Smooth muscle cell (in vitro differentiated cells): ENCODE measurements at regions not wholly inside any gene's neighbourhood (a gene's known extent, or its start where the extent isn't known, plus 50 kb on each side); places are given as distances from the start of the nearest gene placed in this dataset.

Source experiments
- DNase-seq: peaks from one replicate; lab custom pipeline; 2025; ENCODE audit not compliant: unreplicated experiment; lab: John Stamatoyannopoulos, UW
- H2AFZ ChIP-seq: fragments of 200-600 bp; sonication (generic); 2 replicates; pipeline ENCODE4 v1.6.0; 2016; ENCODE audit warnings: antibody characterized with exemption, low read depth, mild to moderate bottlenecking
- H3F3A ChIP-seq: fragments of 200-600 bp; sonication (generic); 2 replicates; pipeline ENCODE4 v1.6.0; 2017; ENCODE audit warnings: antibody characterized with exemption, low read depth
- H3K27ac ChIP-seq: fragments of 200-600 bp; sonication (generic); 2 replicates; pipeline ENCODE4 v1.5.1; 2016; ENCODE audit warnings: low read depth, mild to moderate bottlenecking
- H3K27me3 ChIP-seq: fragments of 200-600 bp; sonication (generic); 2 replicates; pipeline ENCODE4 v1.6.1; 2016; ENCODE audit warnings: low read depth, mild to moderate bottlenecking
- H3K36me3 ChIP-seq: fragments of 200-600 bp; sonication (generic); 2 replicates; pipeline ENCODE4 v1.5.1; 2016; ENCODE audit warnings: low read depth
- H3K4me1 ChIP-seq: fragments of 200-600 bp; sonication (generic); 2 replicates; pipeline ENCODE4 v1.5.1; 2016; ENCODE audit warnings: low read depth
- H3K4me2 ChIP-seq: fragments of 200-600 bp; sonication (generic); 2 replicates; pipeline ENCODE4 v1.6.0; 2016; ENCODE audit warnings: mild to moderate bottlenecking
- H3K4me3 ChIP-seq: fragments of 200-600 bp; sonication (generic); 2 replicates; pipeline ENCODE4 v1.5.1; 2016; ENCODE audit warnings: mild to moderate bottlenecking
- H3K79me2 ChIP-seq: fragments of 200-600 bp; sonication (generic); 2 replicates; pipeline ENCODE4 v1.6.0; 2016; ENCODE audit warnings: low read depth, mild to moderate bottlenecking
- H3K9ac ChIP-seq: fragments of 200-600 bp; sonication (generic); 2 replicates; pipeline ENCODE4 v1.6.0; 2016; ENCODE audit warnings: low read depth
- H3K9me3 ChIP-seq: fragments of 200-600 bp; sonication (generic); replicated peaks from 2 replicates; pipeline ENCODE4 v1.5.1; 2016; ENCODE audit warnings: low read depth
- H4K20me1 ChIP-seq: fragments of 200-600 bp; sonication (generic); 2 replicates; pipeline ENCODE4 v1.6.0; 2016; ENCODE audit warnings: low read depth
- CTCF ChIP-seq: fragments of 200-600 bp; sonication (generic); IDR thresholded peaks from 2 replicates; pipeline ENCODE4 v1.5.1; 2017; ENCODE audit warnings: borderline replicate concordance, mild to moderate bottlenecking, antibody characterized with exemption; ENCODE audit not compliant: insufficient read depth, poor library complexity, severe bottlenecking
- WGBS: methylation state at CpG from one replicate; pipeline ENCODE4 v1.1.7; 2016; ENCODE audit warnings: low lambda C conversion rate; 5-methylcytosine and 5-hydroxymethylcytosine counted together

- Histone ChIP-seq H3K4me2 (no peak overlapping the region), H3K4me1 (no peaks in the 10 kb centered on the region), H4K20me1 (no peaks in the 10 kb centered on the region), H3K27me3 (no peaks in the 10 kb centered on the region), H2AFZ (no peak overlapping the region), H3K27ac (no peak overlapping the region), H3K79me2 (no peaks in the 10 kb centered on the region), H3K4me3 (no peak overlapping the region), H3F3A (no peaks in the 10 kb centered on the region), H3K9ac (no peak overlapping the region), H3K36me3 (no peaks in the 10 kb centered on the region), H3K9me3 (no peaks in the 10 kb centered on the region)
- DNase-seq = no peak
- 79% methylated on average over 1 of the region's 1 CpG for WGBS
- TF ChIP-seq CTCF = no peak
Observed at GRCh38 chr10:108691126-108691525, 1232.2 kb downstream of the XPNPEP1 start.

GRCh38 chr10:108690530-108690929 lies 1232.8 kb downstream of the XPNPEP1 start:
- no peak for TF ChIP-seq CTCF
- H2AFZ ChIP-seq = no peak overlapping the region
- WGBS = 92% methylated on average over 6 of the region's 6 CpGs
- no peaks in the 10 kb centered on the region for H3K36me3 ChIP-seq
- no peaks in the 10 kb centered on the region for H3K4me1 ChIP-seq
- no peak overlapping the region for H3K4me2 ChIP-seq
- no peaks in the 10 kb centered on the region for H3K27me3 ChIP-seq
- H3K27ac ChIP-seq = no peak overlapping the region
- no peaks in the 10 kb centered on the region for H3F3A ChIP-seq
- H3K79me2 ChIP-seq = no peaks in the 10 kb centered on the region
- H3K9ac ChIP-seq = no peak overlapping the region
- no peaks in the 10 kb centered on the region for H3K9me3 ChIP-seq
- no peaks in the 10 kb centered on the region for H4K20me1 ChIP-seq
- no peak for DNase-seq
- H3K4me3 ChIP-seq = no peak overlapping the region

GRCh38 chr10:108689891-108690290 lies 1233.4 kb downstream of the XPNPEP1 start:
- H3K9me3 ChIP-seq = no peaks in the 10 kb centered on the region
- no peak overlapping the region for H2AFZ ChIP-seq
- no peaks in the 10 kb centered on the region for H3K4me1 ChIP-seq
- no peaks in the 10 kb centered on the region for H3K36me3 ChIP-seq
- H3K27me3 ChIP-seq = no peaks in the 10 kb centered on the region
- no peak for TF ChIP-seq CTCF
- no peak for DNase-seq
- H3K27ac ChIP-seq = no peak overlapping the region
- no peak overlapping the region for H3K9ac ChIP-seq
- no peaks in the 10 kb centered on the region for H3K79me2 ChIP-seq
- H3K4me2 ChIP-seq = no peak overlapping the region
- no peak overlapping the region for H3K4me3 ChIP-seq
- no peaks in the 10 kb centered on the region for H4K20me1 ChIP-seq
- H3F3A ChIP-seq = no peaks in the 10 kb centered on the region

- no peak overlapping the region for H3K27ac ChIP-seq
- H3K4me2 ChIP-seq = no peak overlapping the region
- no peaks in the 10 kb centered on the region for H3K9me3 ChIP-seq
- H3K4me1 ChIP-seq = no peaks in the 10 kb centered on the region
- no peaks in the 10 kb centered on the region for H3K27me3 ChIP-seq
- no peaks in the 10 kb centered on the region for H3F3A ChIP-seq
- H2AFZ ChIP-seq = no peak overlapping the region
- H4K20me1 ChIP-seq = no peaks in the 10 kb centered on the region
- H3K79me2 ChIP-seq = no peaks in the 10 kb centered on the region
- H3K36me3 ChIP-seq = no peaks in the 10 kb centered on the region
- TF ChIP-seq CTCF = no peak
- H3K9ac ChIP-seq = no peak overlapping the region
- DNase-seq = no peak
- 92% methylated on average over 2 of the region's 2 CpGs for WGBS
- H3K4me3 ChIP-seq = no peak overlapping the region
Observed at GRCh38 chr10:108688314-108688713, 1235.0 kb downstream of the XPNPEP1 start.
